DMS79 (cell line): ENCODE measurements at regions not wholly inside any gene's neighbourhood (a gene's known extent, or its start where the extent isn't known, plus 50 kb on each side); places are given as distances from the start of the nearest gene placed in this dataset.

ENCODE experiments used
- DNase-seq: peaks from one replicate; lab custom pipeline; 2025; lab: John Stamatoyannopoulos, UW

GRCh38 chrX:10393241-10393640 is 227.1 kb downstream of the MID1 start:
- DNase-seq = no peak

- no peak for DNase-seq
These were observed 226.5 kb downstream of the MID1 start for GRCh38 chrX:10393899-10394298.

- DNase-seq = no peak
These were observed 225.2 kb downstream of the MID1 start for GRCh38 chrX:10395179-10395578.
